AML-193 (cell line): ENCODE measurements at regions not wholly inside any gene's neighbourhood (a gene's known extent, or its start where the extent isn't known, plus 50 kb on each side); places are given as distances from the start of the nearest gene placed in this dataset.
"Not testable (repeated sequence)": the region's sequence is repeated elsewhere in the genome, so short reads cannot be mapped to it uniquely, and the experiment has no call there.

ENCODE experiments used
- DNase-seq, 2 experiments: peaks; one replicate each; lab custom pipeline; 2025; lab: John Stamatoyannopoulos, UW

DNA sequence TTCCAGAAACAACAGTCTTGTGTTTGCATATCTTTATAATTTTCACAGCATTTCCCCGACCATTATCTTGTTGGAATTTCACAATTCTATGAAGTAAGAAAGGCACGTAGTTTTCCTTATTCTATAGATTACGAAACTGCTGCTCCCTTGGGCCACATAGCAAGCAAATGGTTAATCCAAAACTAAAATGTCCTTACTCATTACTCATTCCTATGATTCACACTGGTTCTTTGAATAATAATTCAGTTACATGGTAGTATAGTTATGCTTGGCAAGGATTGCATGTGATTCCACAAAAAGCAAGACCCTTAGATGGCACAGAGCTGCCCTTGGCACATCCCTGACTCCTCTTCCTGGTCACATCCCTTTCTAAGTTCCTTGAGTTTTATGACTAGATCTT lies 51.2 kb downstream of the OR13H1 start:
- no peak for DNase-seq

DNA sequence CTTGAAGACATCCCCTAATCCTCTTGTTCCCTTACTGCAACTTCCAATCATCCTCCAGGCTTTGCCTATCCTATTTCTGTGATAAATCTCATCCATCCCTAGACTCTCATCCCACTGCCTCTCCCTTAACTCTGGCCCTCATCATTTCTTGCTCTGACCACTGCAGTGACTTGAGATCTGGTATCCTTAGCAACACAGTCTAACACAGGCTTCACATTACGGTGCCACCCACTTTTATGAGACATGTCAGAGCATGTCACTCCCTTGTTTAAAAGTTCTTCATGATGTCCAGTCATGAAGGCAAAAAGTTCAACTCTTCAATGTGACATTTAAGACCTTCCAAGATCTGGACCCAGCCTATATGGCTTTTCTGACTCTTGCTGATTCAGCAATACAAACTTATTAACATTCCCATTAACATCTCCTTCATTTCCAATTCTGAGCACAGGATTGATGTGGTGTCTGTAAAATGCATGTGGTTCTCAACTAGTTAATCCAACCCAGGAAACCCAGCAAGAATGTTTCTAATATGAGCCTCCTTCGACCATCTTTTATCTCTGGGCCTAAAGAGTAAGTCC lies 64.0 kb downstream of the OR13H1 start:
- DNase-seq: no peak

DNA sequence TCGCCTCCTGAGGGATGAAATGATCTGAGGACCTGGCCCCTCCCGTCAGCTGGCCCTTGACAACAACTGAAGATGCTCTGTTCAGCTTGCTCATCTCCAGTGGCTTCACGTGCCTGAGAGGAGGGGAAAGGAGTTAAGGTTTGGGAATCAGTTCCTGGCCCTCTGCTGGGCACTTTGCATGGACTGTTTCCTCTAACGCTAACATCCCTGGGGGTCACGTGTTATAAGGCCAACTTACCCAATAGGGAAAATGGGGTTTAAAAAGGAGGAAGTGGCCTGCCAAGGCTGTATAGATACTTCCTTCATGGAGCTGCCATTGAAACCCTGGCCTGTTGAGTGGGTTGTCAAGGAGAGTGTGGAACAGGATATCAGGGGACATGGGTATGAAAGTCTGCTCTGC lies 65.6 kb downstream of the OR13H1 start:
- DNase-seq: no peak

DNA sequence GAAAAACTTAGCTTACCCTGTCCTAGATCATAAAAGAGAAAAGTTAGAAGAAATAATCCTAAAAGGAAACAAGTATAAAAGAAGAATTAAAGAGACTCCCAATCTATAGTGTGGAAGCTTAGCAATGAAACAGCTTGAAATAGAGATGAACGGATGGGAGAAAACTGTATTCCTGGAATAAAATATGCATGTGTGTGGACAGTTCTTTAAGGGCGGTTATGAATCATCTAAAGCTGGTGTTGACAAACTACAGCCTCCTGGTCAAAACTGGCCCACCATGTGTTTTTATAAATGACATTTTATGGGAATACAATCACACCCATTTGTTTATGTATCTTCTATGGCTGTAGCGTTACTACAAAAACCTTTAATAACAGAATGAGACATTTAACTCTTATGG lies 69.4 kb downstream of the OR13H1 start:
- DNase-seq: no peak

DNA sequence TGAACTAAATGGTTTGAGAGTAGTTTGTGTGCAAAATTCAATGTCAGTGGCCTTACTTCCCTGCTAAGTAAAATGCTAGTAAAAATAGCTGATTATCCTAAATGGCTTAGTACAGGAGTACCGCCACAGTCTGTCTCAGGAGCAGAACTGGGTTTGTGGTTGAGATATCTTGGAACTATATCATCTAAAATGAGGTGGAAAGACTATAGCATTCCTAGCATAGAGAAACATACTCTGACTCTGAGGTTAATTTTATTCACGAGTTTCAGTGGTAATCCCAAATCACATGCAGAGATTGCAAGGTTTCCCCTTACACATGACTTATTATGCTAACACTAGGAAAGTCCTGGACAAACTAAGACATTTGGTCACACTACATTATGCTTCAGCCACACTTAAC lies 70.4 kb downstream of the OR13H1 start:
- DNase-seq: no peak

DNA sequence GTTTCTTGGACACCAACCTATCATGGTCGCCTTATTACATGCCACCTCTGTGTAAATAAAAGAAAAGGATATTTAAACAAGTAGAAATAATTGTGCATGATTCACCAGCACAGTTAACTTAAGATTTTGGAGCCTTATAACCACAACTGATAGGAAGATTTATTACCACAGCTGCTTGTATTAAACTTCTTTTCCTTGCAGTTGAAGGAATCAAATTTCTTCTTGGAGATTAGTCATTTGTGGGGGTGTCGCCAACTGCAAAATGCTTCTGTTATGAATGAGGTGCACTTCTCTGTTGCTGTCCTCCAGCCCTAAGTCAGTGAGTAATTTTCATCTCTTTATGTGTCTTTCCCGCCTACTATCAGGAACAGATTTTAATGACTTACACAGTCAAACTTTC lies 73.3 kb downstream of the OR13H1 start:
- no peak for DNase-seq

DNA sequence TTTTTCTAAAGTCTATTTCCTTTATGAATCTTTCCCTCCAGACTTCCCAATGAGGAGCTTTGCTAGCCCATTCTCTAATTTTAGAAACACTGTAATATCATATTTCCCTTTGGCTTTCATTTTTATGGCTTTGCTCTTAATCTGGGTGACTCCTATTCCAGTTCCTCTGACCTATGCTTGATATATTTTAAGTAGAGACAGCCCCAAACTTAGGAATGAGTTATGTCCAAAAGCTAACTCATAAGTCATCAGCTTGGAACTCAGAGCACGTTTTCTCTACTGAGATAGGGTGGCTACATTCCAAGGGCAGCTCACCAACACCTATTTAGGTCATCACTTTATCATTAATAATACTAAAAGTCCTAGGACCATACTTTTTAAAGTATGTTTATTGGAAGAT lies 77.8 kb downstream of the OR13H1 start:
- no peak for DNase-seq

DNA sequence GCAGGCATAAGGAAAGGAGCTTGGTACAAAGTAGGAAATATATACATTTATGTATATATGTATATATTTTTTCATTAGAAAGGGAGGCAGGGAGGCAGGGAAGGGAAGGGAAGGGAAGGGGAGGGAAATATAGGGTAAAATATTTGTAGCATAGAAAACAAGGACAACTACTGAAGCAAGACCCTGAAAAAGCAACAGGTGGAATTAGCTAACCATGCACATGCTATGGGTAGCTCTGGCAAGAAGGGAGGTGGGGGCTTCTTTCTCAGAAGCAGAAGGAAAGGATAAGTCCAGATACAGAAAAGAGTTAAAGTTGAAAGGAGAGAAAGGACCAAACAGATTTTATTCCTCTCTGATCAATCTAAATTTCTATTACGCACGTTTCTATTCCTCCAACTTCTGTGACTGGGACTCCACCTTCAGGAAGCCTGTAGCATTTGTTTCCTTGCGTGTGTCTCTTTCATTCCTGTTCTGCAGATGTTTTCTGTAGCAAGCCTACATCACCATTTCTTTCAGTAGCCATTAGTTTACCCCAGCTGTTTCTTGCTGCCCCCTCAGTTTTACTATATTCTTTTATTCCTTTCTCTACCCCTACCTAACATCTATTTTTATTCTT lies 82.9 kb downstream of the OR13H1 start:
- no peak for DNase-seq

DNA sequence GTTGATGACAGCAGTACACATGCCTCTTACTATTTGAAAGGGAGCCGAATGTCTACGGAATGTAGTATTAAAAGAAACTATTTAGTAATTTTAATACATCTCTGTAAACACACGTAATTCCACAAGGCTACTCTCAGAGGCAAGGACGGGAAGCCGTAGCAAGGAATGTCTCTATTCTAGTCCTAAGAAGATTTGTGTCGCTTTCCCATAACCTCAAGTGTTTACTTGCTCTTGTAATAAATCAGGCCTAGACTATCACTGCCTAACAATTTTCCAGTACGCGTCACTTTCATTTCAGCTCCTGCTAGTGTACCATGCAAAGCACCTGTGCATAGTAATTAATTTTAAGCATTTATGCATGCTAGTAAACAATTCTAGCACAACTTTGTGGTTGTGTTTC lies 86.7 kb downstream of the OR13H1 start:
- no peak for DNase-seq

DNA sequence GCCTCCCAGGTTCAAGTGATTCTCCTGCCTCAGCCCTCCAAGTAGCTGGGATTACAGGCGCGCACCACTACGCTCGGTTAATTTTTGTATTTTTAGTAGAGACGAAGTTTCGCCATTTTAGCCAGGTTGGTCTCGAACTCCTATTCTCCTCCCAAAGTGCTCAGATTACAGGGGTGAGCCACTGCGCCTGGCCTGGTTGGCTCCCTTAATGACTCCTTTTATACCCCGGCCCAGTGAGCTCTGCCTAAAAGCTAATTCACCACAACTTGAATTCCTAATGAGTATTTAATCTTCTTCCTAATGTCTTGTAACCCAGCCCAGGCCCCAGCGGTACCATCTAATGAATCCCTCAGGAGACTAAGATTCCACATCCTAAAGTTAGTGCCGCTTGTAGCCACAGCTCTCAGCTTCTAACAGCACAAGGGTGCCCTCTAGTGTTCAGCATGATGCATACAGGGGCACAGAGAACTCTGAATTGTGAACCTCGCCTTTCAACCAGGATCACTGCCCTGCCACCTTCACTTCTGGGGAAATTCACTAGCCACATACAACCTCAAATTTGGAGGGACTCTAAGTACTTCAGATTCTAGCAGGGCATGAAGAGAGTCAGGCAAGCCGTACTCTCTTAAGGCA lies 89.5 kb downstream of the OR13H1 start:
- DNase-seq: peak; percentile 0 to 30

DNA sequence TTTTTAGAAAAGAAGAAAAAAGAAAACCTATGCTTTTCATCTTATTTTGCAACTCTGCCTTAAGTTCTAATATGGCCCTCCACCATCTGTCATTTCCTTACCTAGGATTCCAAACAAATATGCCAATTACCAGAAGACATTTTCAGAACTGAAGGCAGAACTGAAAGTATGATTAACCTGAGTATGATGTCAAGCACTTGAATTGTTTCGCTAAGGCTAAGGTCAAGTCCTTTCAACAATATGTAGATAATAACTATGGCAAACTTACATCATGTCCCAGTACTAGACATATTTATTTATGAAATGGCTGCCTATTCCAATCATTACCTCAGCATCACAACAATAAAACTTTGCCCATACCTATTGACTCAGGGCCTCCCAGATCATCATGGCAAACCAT lies 91.0 kb downstream of the OR13H1 start:
- no peak for DNase-seq

DNA sequence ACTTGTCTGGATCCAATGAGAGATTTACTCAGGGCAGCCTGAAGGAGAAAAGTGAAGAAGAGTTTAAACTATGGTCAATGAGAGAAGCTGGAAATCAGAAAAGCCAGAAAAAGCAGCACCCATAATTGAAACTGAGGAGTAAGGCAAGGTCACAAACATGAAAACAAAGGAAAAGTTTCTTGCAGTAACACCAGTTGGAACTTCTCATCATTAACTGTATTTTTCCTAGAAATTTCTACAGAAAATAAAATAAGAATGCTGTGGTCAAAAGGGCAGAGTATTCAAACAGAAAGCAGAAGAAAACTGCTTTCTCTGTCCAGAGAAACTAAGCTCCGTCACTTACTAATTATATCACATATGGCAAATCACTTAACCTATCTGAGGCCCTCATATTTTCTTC lies 102.2 kb downstream of the OR13H1 start:
- DNase-seq: no peak

DNA sequence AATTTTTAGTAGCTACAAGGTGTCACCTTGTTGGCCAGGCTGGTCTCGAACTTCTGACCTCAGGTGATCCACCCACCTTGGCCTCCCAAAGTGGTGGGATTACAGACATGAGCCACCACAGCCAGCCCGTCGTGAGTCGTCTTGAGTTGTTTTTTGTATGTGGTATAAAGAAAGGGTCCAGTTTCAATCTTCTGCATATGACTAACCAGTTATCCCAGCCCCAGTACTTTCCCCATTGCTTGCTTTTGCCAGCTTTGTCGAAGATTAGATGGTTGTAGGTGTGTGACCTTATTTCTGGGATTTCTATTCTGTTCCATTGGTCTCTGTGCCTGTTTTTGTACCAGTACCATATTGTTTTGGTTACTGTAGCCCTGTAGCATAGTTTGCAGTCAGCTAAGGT lies 105.9 kb downstream of the OR13H1 start:
- no peak for DNase-seq

DNA sequence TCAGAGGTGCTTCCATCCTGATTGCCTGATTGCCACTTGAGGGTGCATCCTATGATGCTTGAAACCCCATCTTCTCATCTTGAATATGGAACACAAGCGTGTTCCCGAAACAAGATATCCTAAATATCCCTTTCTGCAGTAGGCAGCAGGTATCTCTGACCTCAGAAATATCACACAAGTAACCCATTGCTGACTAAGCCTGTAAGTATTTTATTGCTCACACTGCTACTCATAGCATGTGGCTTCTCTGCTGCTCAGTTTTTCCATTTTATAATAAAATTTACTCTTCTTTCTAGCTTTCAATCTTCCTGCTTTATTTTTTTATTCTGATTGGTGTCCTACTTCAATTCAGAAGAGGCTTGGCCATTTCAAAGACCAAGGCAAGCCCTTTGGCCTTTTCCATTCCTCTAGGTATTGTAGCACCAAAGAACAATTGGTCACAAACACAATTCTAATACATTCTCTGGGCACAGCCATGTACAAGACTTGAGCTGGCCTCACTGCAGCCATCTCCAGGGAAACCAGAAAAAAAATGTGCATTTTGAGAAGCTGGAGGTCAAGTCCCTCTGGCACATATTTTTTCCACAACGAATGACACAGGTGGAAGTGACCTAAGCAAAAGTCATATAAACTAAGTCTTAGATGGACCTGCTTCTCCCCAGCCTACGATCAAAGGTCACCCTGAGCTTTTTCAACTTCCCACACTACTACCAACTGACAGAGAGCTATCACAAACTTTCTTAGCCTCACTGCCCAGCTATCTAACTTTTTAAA lies 107.0 kb downstream of the OR13H1 start:
- DNase-seq: no peak

DNA sequence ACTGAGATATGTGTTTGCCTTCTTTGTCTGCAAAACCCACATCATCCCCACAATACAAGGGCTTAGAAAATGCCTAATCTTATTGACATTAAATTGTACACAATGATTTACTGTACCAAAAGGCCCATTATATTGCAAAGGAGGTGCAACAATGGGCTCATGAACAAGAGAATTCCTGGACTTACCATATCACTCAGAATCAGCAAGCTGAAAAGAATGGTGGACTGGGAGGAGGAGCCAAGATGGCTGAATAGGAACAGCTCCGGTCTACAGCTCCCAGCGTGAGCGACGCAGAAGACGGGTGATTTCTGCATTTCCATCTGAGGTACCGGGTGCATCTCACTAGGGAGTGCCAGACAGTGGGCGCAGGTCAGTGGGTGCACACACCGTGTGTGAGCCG lies 119.9 kb downstream of the OR13H1 start:
- DNase-seq: not testable (repeated sequence)

DNA sequence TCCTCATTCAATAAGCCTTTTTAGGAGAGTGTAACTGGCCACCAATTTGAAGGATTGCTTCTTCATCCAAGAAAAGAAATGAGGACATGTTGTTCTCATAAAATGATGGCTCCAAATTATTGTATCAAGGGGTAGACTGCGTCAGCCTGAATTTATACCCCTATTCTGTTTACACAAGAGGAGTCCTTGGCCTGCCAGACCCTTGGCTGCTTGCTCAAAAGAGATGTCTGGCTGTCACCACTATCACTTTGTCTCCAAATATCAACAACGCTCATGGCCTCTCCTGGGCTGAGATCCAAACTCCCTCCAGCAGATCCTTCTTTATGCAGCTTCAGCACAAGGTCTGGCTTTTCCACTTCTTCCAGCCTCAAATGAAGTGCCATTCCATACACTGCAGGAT lies 127.9 kb downstream of the OR13H1 start:
- DNase-seq: no peak

DNA sequence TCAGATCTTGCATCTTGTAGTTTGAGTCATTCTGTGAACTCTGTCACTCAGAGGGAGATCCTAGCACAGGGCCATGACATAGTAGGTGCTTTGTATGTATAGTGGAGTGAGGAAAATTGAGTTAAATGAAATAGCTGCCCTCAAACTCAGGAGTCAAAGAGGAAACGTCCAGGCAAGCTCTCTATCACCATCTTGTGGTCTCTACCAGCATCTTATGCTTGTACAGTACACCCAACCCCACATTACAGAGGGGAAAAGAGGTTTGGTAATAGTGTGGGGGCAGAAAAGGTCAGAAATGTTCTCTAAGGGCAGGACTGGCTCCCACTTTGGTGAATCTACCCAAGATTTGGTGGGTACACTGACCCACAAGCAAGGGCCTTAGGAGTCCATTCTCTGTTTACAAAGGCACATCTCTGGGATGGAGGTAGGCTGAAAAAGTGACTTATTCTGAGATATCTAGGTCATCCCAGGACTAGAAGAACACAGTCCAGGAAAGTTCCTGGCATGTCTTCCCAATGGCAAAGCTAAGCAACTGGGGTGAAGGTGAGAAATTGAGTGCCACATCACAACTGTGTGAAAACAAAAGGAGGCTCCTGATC lies 131.8 kb downstream of the OR13H1 start:
- peak; percentile 14 to 15 for DNase-seq

DNA sequence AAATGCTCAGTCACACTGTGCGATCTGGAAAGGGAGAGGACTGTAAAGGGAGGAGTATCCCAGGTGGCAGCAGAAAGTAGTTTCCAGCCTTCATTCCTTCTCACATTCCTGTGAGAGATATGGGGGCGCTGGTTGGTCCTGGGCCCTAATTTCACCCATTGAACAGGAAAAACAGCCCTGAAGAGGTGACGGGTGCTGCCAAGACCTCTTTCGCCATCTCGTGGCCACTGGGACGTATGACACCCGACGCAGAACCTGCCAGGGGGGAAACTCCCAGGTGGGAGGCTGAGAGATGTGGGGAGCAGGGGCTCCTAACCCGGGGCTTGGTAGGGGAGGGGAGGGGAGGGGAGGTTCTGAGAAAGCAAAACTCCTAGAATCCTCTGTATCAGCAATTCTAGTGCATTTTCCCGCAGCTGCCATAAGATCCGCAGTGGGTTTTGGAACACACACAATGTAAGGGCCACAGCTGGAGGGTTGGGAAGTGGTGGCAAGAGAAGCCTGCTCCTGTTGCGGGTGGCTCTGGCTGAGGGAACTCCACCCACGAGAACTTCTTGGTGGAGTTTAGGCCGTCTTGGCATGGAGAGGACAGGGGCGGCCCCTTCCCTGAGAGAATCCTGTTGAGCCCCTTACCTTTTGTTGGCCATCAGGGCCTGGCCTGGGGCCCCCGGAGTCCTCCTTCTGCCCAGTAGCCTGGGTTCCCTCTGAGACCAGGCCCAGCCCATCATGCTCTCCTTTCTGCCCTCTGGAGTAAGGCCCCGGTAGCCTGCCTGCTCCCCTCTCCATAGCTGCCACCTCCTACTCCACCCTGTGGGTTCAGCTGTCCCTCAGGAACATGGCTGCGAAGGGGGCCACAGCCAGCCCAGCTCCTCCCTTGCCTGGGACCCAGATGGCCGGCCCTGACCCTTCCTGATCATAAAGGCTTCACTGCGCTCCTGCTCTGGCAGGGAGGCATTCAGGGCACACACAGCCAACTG lies 134.1 kb downstream of the OR13H1 start:
- DNase-seq: peak in 1 of 2 experiments; percentile 2

DNA sequence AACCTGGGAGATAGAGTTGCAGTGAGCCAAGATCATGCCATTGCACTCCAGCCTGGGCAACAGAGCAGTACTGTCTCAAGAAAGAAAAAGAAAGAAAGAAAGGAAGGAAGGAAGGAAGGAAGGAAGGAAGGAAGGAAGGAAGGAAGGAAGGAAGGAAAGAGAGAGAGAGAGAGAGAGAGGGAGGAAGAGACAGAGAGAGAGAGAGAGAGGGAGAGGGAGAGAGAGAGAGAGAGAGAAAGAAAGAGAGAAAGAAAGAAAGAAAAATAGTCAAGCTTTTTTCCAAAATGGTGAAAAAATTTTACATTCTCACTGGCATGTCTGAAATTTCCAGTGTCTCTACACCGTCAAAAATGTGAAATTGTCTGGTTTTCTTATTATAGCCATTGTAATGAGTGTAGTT lies 138.9 kb downstream of the OR13H1 start:
- DNase-seq: not testable (repeated sequence)

DNA sequence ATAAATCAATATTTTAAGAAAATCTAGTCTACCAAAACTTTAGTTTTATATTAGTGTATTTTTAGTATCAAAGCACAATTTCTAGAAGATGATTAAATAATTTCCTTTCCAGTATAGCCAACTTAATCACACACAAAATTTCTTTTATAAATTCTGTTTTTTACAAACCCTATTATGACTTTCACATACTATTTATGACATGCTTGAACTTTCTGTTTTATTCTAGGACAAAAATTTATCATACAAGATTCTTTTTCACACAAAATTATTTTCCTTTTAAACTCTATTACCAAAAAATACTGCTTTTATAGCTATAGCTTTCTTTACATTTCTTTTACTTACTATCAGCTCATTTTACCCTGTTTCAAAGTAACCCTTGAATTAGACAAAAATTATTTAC lies 149.5 kb downstream of the OR13H1 start:
- no peak for DNase-seq

DNA sequence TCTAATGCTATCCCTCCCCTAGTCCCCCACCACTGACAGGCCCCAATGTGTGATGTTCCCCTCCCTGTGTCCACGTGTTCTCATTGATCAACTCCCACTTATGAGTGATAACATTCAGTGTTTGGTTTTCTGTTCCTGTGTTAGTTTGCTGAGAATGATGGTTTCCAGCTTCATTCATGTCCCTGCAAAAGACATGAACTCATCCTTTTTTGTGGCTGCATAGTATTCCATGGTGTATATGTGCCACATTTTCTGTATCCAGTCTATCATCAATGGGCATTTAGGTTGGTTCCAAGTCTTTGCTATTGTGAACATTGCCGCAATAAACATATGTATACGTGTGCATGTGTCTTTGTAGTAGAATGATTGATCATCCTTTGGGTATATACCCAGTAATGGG lies 153.1 kb downstream of the OR13H1 start:
- not testable (repeated sequence) for DNase-seq
